Ascending aorta (tissue), 2 donors: ENCODE measurements at regions not wholly inside any gene's neighbourhood (a gene's known extent, or its start where the extent isn't known, plus 50 kb on each side); places are given as distances from the start of the nearest gene placed in this dataset.

ENCODE experiments used
- DNase-seq, 2 donors: peaks; one replicate each; pipeline ENCODE4 v3.0.0-alpha.2; 2019; ENCODE audit warnings: low spot score in 2 of 2
- H3K27ac ChIP-seq, 2 donors: fragments of 200-600 bp; sonication (generic); one replicate each; pipeline ENCODE4 v1.5.1; 2016 to 2017; ENCODE audit warnings: mild to moderate bottlenecking in 1 of 2
- H3K27me3 ChIP-seq: fragments of 200-600 bp; sonication (generic); one replicate; pipeline ENCODE4 v1.5.1; 2017
- H3K36me3 ChIP-seq, 2 donors: fragments of 200-600 bp; sonication (generic); one replicate each; pipeline ENCODE4 v1.5.1; 2016
- H3K4me1 ChIP-seq, 2 donors: fragments of 200-600 bp; sonication (generic); one replicate each; pipeline ENCODE4 v1.5.1; 2016 to 2017; ENCODE audit warnings: mild to moderate bottlenecking in 1 of 2
- H3K4me3 ChIP-seq, 2 donors: fragments of 200-600 bp; sonication (generic); one replicate each; pipeline ENCODE4 v1.5.1; 2016 to 2017; ENCODE audit warnings: mild to moderate bottlenecking in 1 of 2
- H3K9me3 ChIP-seq, 2 donors: fragments of 200-600 bp; sonication (generic); one replicate each; pipeline ENCODE4 v1.5.1; 2016
- CTCF ChIP-seq, 3 experiments: fragments of 200-600 bp in 2 of 3; fragments of 450-650 bp in 1 of 3; sonication (generic) in 2 of 3; IDR thresholded peaks; one replicate each; pipeline ENCODE4 v1.5.1; 2016 to 2019; ENCODE audit warnings: antibody characterized with exemption in 3 of 3, mild to moderate bottlenecking in 1 of 3, moderate library complexity in 1 of 3
- intact Hi-C: fragments of 100-400 bp; cut with DNase I; formaldehyde crosslinking; loops from one replicate; pipeline ENCODE4 v1.15.1; 2023

DNA sequence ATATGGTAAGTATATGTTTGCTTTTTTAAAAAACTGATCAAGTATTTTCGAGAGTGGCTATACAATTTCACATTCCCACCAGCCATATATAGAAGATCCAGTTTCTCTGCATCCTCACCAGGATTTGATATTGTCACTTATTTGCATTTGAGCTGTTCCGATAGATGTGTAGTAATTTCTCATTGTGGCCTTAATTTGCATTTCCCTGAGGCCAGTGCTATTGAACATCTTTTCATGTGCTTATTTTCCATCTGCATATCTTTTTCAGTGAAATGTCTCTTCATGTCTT lies 72.9 kb upstream of the VASH1 start:
- H3K36me3 ChIP-seq = no peaks in the 10 kb centered on the region
- no peak for TF ChIP-seq CTCF (IDR thresholded peaks at IDR 0.05)
- no peaks in the 10 kb centered on the region for H3K27me3 ChIP-seq
- H3K4me1 ChIP-seq = no peaks in the 10 kb centered on the region
- H3K27ac ChIP-seq = no peak overlapping the region
- intact Hi-C loops = no loop called here
- no peak overlapping the region for H3K4me3 ChIP-seq
- peaks cover 11 to 13% of the 10 kb centered on the region in 2 donors for H3K9me3 ChIP-seq
- DNase-seq = no peak

- peaks cover 11% of the 10 kb centered on the region in 2 donors for H3K9me3 ChIP-seq
- intact Hi-C loops = no loop called here
- H3K27ac ChIP-seq = no peak overlapping the region
- no peak for TF ChIP-seq CTCF (IDR thresholded peaks at IDR 0.05)
- no peak for DNase-seq
- no peaks in the 10 kb centered on the region for H3K4me1 ChIP-seq
- H3K36me3 ChIP-seq = no peaks in the 10 kb centered on the region
- no peak overlapping the region for H3K4me3 ChIP-seq
- no peaks in the 10 kb centered on the region for H3K27me3 ChIP-seq
These were observed 70.7 kb upstream of the VASH1 start for GRCh38 chr14:76690502-76691105.

- Histone ChIP-seq H3K4me1 (peaks cover 0 to 3% of the 10 kb centered on the region in 2 donors), H3K36me3 (no peaks in the 10 kb centered on the region), H3K4me3 (no peak overlapping the region), H3K9me3 (no peaks in the 10 kb centered on the region), H3K27ac (no peak overlapping the region), H3K27me3 (no peaks in the 10 kb centered on the region)
- TF ChIP-seq CTCF (IDR thresholded peaks at IDR 0.05) = no peak
- DNase-seq = no peak
- intact Hi-C loops = no loop called here
These were observed 67.2 kb upstream of the VASH1 start for GRCh38 chr14:76694106-76694505.

DNA sequence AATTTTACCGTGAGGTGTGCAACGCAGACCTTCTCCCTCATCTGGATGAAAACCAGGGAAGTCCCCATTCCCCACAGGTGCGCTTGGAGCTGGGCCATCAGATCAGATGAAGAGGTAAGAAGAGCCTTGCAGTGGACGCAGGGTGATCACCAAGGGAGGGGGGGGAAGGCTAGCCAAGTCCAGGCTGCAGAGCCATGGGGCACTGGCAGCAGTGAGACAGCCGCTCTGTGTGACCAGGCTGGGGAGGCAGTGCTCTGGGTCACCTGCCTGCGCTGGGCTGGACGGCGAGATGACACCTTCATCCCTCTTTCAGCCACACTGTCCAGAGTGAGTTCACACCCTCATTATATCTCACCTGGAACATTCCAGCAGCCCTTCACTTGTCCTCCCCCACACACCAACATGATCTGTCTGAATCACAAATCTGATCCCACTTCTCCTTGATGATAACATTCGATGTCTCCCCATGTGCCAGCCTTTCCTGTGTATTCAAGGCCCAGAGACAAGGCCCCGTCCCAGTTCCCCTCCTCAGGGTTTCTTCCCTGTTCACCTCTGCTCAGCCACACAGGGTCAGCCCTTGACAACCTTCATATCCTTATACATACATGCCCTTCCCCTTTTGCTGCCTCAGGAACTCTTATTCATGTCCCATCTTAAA lies 65.9 kb upstream of the VASH1 start:
- TF ChIP-seq CTCF (IDR thresholded peaks at IDR 0.05) = no peak
- no peak overlapping the region for H3K4me3 ChIP-seq
- no peak for DNase-seq
- H3K27ac ChIP-seq = no peak overlapping the region
- H3K4me1 ChIP-seq = peaks cover 7 to 10% of the 10 kb centered on the region in 2 donors
- intact Hi-C loops = no loop called here
- H3K9me3 ChIP-seq = no peaks in the 10 kb centered on the region
- H3K27me3 ChIP-seq = no peaks in the 10 kb centered on the region
- H3K36me3 ChIP-seq = no peaks in the 10 kb centered on the region

DNA sequence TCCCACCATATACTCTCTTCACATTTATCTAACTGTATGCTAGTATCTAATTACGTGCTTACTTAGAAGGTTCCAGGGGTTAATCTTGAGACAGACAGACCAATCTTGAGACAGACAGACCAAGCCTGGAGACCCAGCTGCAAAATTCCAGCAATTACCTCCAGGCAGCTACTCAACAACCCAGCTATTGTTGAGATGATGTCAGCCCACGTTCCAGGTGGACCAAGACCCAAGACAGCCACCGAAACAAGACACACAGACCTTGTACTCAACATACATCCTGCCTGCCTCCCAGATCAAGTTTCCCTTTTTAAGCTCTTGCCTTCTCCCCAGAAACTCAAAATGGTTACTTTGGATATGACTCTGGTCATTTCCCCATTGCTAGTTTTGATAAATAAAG lies 64.9 kb upstream of the VASH1 start:
- TF ChIP-seq CTCF (IDR thresholded peaks at IDR 0.05) = no peak
- intact Hi-C loops = no loop called here
- Histone ChIP-seq H3K27me3 (no peaks in the 10 kb centered on the region), H3K36me3 (no peaks in the 10 kb centered on the region), H3K4me1 (peaks cover 17 to 19% of the 10 kb centered on the region in 2 donors), H3K9me3 (no peaks in the 10 kb centered on the region), H3K27ac (no peak overlapping the region), H3K4me3 (no peak overlapping the region)
- DNase-seq = no peak

- DNase-seq = no peak
- H3K27me3 ChIP-seq = no peaks in the 10 kb centered on the region
- no peak for TF ChIP-seq CTCF (IDR thresholded peaks at IDR 0.05)
- H3K36me3 ChIP-seq = no peaks in the 10 kb centered on the region
- no peak overlapping the region for H3K4me3 ChIP-seq
- H3K27ac ChIP-seq = no peak overlapping the region
- H3K4me1 ChIP-seq = peaks cover 20 to 23% of the 10 kb centered on the region in 2 donors
- intact Hi-C loops = no loop called here
- H3K9me3 ChIP-seq = no peaks in the 10 kb centered on the region
These were observed 64.5 kb upstream of the VASH1 start for GRCh38 chr14:76696791-76697190.
